ENCODE measurements at regions not wholly inside any gene's neighbourhood (a gene's known extent, or its start where the extent isn't known, plus 50 kb on each side); places are given as distances from the start of the nearest gene placed in this dataset.
"Not testable (repeated sequence)": the region's sequence is repeated elsewhere in the genome, so short reads cannot be mapped to it uniquely, and the experiment has no call there.

GRCh38 chr5:1636981-1637638 is 113.3 kb upstream of the LPCAT1 start:
- Histone ChIP-seq H3K27ac (ENCODE audit: low read depth, low read length, poor library complexity, severe bottlenecking) (no peak overlapping the region), H2AFZ (ENCODE audit: low read length) (no peak overlapping the region), H3K4me2 (ENCODE audit: low read length) (no peak overlapping the region), H3K4me1 (ENCODE audit: insufficient read depth, low read length, poor library complexity, severe bottlenecking) (peaks cover 3% of the 10 kb centered on the region), H3K36me3 (ENCODE audit: insufficient read depth, low read length) (no peaks in the 10 kb centered on the region), H3K4me3 (ENCODE audit: low read depth, low read length, poor library complexity, severe bottlenecking) (no peak overlapping the region), H3K9me2 (ENCODE audit: insufficient read depth, low read length) (no peaks in the 10 kb centered on the region), H3K79me2 (ENCODE audit: insufficient read depth, low read depth, low read length) (no peaks in the 10 kb centered on the region), H3K9me3 (ENCODE audit: low read length) (no peaks in the 10 kb centered on the region), H4K20me1 (ENCODE audit: insufficient read depth, low read length) (no peaks in the 10 kb centered on the region)
- POLR2A ChIA-PET: no interaction called here
- no peak for TF ChIP-seq EZH2phosphoT487 (IDR thresholded peaks at IDR 0.05; ENCODE audit: borderline replicate concordance, low read depth, low read length)
- no peak for TF ChIP-seq CTCF (conservative IDR thresholded peaks at IDR 0.05; ENCODE audit: low read length)
- no TSS peak for BruUV-seq (replicated peaks)
- CTCF ChIA-PET (ENCODE audit: unreplicated experiment): no interaction called here
- intact Hi-C loops (cut with micrococcal nuclease; ENCODE audit: unreplicated experiment): no loop called here
- no peak for DNase-seq (ENCODE audit: low spot score)

GRCh38 chr5:1636208-1636770 is 112.5 kb upstream of the LPCAT1 start:
- BruUV-seq (replicated peaks); intact Hi-C loops (cut with micrococcal nuclease; ENCODE audit: unreplicated experiment); H3K36me3 ChIP-seq (ENCODE audit: insufficient read depth, low read length); CTCF ChIA-PET (ENCODE audit: unreplicated experiment); H3K4me1 ChIP-seq (ENCODE audit: insufficient read depth, low read length, poor library complexity, severe bottlenecking); H3K4me2 ChIP-seq (ENCODE audit: low read length); H3K79me2 ChIP-seq (ENCODE audit: insufficient read depth, low read depth, low read length); H3K9me2 ChIP-seq (ENCODE audit: insufficient read depth, low read length); H2AFZ ChIP-seq (ENCODE audit: low read length); H4K20me1 ChIP-seq (ENCODE audit: insufficient read depth, low read length); H3K27ac ChIP-seq (ENCODE audit: low read depth, low read length, poor library complexity, severe bottlenecking); DNase-seq (ENCODE audit: low spot score); POLR2A ChIA-PET; H3K4me3 ChIP-seq (ENCODE audit: low read depth, low read length, poor library complexity, severe bottlenecking); H3K9me3 ChIP-seq (ENCODE audit: low read length): not testable (repeated sequence)

- H3K4me1 ChIP-seq (ENCODE audit: insufficient read depth, low read length, poor library complexity, severe bottlenecking); intact Hi-C loops (cut with micrococcal nuclease; ENCODE audit: unreplicated experiment); H3K9me3 ChIP-seq (ENCODE audit: low read length); H3K36me3 ChIP-seq (ENCODE audit: insufficient read depth, low read length); POLR2A ChIA-PET; H4K20me1 ChIP-seq (ENCODE audit: insufficient read depth, low read length); H3K4me2 ChIP-seq (ENCODE audit: low read length); H3K4me3 ChIP-seq (ENCODE audit: low read depth, low read length, poor library complexity, severe bottlenecking); CTCF ChIA-PET (ENCODE audit: unreplicated experiment); H3K27ac ChIP-seq (ENCODE audit: low read depth, low read length, poor library complexity, severe bottlenecking); H3K79me2 ChIP-seq (ENCODE audit: insufficient read depth, low read depth, low read length); H3K9me2 ChIP-seq (ENCODE audit: insufficient read depth, low read length); BruUV-seq (replicated peaks); DNase-seq (ENCODE audit: low spot score); H2AFZ ChIP-seq (ENCODE audit: low read length): not testable (repeated sequence)
Observed at GRCh38 chr5:1635477-1635876, 111.7 kb upstream of the LPCAT1 start.

GRCh38 chr5:1634337-1634661 is 110.5 kb upstream of the LPCAT1 start:
- Histone ChIP-seq H2AFZ (ENCODE audit: low read length) (peak overlapping the region; percentile 85), H3K27ac (ENCODE audit: low read depth, low read length, poor library complexity, severe bottlenecking) (peak overlapping the region; percentile 31)
- BruUV-seq (replicated peaks): no TSS peak

More at GRCh38 chr5:1634337-1634661, 110.5 kb upstream of the LPCAT1 start:
- Histone ChIP-seq H3K9me2 (ENCODE audit: insufficient read depth, low read length) (no peaks in the 10 kb centered on the region), H3K4me3 (ENCODE audit: low read depth, low read length, poor library complexity, severe bottlenecking) (peak overlapping the region; percentile 75), H3K79me2 (ENCODE audit: insufficient read depth, low read depth, low read length) (no peaks in the 10 kb centered on the region), H3K4me1 (ENCODE audit: insufficient read depth, low read length, poor library complexity, severe bottlenecking) (peaks cover 3% of the 10 kb centered on the region), H3K9me3 (ENCODE audit: low read length) (no peaks in the 10 kb centered on the region), H4K20me1 (ENCODE audit: insufficient read depth, low read length) (no peaks in the 10 kb centered on the region), H3K36me3 (ENCODE audit: insufficient read depth, low read length) (no peaks in the 10 kb centered on the region), H3K4me2 (ENCODE audit: low read length) (peak overlapping the region; percentile 87)
- ChIA-PET CTCF (ENCODE audit: unreplicated experiment) (no interaction called here), POLR2A (interaction anchor here (1.4 kb wide), 1 partner anchor 98 kb away, joined by 4 read pairs; no protein-coding TSS in a partner anchor)
- DNase-seq (ENCODE audit: low spot score): no peak
- TF ChIP-seq CTCF (conservative IDR thresholded peaks at IDR 0.05; ENCODE audit: low read length) (no peak), EZH2phosphoT487 (IDR thresholded peaks at IDR 0.05; ENCODE audit: borderline replicate concordance, low read depth, low read length) (no peak)
- intact Hi-C loops (cut with micrococcal nuclease; ENCODE audit: unreplicated experiment): no loop called here

All from OCI-LY7 (cell line).